Ureter (tissue), 1 donor: ENCODE measurements at regions not wholly inside any gene's neighbourhood (a gene's known extent, or its start where the extent isn't known, plus 50 kb on each side); places are given as distances from the start of the nearest gene placed in this dataset.

ENCODE experiments used
- DNase-seq: peaks from one replicate; pipeline ENCODE4 v3.0.0-alpha.2; 2020; ENCODE audit warnings: low spot score
- donor health status: DM: yes; HTN: yes; CAD: no.

- DNase-seq: no peak
These were observed 111.7 kb upstream of the RPS6KA3 start for GRCh38 chrX:20378233-20378920.

- DNase-seq: no peak
These were observed 108.3 kb upstream of the RPS6KA3 start for GRCh38 chrX:20374900-20375438.

GRCh38 chrX:20374450-20374849 lies 107.7 kb upstream of the RPS6KA3 start:
- no peak for DNase-seq

DNA sequence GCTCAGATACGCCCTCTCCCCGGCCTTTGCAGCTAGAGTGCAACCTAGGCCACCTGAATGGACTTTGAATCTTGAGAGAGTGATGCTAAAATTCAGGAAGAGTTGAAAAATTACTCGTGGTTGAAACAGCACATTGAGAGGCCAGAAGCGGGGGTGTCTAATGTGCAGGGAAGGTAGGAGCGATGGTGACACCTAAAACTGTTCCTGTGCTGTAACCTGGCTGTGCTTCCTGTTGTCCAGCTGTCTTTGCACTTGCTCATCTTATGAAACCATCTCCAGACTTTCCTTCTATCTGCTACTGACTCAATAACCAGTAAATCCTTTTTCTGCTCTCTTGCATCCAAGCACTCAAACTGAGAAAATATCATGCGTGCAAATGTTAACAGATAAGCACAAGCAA lies 106.4 kb upstream of the RPS6KA3 start:
- no peak for DNase-seq

GRCh38 chrX:20372533-20372932 lies 105.8 kb upstream of the RPS6KA3 start:
- no peak for DNase-seq

DNA sequence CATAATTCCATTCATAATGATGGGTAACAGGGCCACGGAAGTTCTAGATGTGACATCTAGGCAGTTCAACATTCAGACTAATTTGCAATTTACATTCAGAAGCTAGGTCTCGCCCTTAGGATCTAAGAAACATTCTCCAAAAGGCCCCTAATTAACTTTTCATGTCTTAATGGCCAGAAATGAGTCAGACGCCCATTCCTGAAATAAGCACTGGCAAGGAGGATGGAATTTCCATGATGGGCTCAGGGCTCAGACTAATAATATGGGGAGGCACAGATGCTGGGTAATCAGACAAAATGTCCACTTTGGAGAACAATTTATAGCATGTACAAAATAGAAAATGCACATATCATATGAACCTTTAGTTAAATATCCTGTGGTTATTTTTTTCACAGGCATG lies 102.8 kb upstream of the RPS6KA3 start:
- no peak for DNase-seq

DNA sequence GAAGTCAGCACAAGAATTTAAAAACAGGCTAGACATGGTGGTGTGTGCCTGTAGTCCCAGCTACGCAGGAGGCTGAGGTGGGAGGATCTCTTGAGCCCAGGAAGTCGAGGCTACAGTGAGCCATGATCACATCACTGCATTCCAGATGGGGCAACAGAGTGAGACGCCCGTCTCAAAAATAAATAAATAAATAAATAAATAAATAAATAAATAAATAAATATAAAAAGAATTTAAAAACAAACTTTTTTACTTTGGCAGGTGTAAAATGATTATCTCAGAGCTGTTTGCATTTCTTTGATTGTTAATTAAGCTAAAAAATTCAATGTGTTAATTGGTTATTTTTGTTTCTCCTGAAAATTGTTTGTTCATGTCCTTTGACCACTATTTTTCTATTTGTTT lies 97.5 kb upstream of the RPS6KA3 start:
- DNase-seq: no peak

DNA sequence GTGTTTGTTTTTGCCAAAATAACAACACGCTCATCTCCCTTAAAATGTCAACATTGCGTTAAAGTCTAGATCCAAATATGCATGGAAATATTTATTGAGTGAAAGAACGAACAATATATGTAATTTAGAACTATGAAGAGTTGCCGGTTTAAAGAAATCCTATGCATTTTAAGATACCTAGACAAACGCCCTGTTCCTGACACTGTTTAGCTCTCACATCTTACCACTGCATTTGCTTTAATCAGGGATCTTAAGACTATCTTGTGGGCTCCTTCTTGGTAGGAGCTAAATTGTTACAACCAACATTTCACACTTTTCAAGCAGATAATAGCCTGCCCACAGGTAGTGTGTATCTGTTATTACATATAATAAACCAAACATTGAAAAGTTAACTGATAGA lies 96.6 kb upstream of the RPS6KA3 start:
- no peak for DNase-seq

DNA sequence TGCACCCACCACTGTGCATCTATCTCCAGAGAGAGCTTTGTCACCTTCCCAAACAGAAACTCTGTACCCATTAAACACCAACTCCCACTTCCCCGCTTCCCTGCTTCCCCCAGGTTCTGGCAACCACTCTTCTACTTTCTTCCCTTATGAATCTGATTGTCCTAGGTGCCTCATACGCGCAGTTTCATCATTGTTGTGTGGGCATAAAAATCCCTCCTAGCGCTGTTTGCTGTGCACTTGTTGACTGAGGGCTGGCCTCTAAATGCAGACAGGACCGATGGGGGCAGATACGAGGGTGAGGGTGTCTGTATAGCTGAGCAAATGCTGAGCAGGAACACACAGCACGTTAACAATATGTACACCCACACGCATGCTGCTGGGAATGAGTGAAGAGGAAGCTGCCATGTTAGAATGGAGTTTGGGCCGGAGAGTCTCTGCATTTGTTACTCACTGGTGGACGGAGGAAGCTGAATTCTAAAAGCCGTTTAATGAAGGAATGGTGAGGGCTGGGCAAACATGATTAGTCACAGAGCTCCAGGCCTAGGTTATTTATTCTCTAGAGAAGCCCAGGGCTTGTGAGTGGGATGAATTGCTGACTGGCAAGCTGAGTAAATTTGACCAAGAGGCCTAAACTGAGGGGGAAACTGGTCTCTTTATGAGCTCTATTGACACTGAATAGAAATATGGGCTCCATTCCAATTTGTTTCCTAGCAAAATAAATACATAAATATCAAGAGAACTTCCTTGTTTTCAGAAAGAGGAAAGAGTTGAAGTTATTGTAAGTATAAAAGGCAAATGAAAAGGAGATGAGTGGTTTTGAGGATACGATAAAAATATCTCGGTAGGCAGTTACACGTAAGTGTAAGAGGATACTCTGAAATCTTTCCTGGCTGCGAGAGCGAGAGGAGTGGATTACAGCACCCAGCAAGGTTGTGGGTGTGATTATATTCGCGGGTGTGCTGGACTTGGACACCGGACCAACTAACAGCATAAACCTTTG lies 95.9 kb upstream of the RPS6KA3 start:
- DNase-seq: no peak

DNA sequence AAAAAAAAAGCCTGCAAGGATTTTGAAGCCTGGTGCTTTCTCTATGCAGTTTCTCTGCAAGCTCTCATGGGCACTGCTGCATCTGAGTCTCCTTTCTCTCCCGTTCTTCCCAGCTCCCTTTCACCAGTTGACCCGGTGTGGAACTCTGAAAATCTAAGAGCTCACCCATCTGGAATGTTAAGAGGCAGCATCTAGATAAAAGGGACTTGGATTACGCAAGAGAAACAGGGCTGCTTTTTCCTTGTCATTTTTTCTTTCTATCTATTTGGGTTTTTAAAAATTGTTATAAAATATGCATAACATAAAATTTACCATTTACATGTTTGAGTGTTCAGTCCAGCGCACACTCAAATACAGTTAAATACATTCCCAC lies 95.2 kb upstream of the RPS6KA3 start:
- no peak for DNase-seq

DNA sequence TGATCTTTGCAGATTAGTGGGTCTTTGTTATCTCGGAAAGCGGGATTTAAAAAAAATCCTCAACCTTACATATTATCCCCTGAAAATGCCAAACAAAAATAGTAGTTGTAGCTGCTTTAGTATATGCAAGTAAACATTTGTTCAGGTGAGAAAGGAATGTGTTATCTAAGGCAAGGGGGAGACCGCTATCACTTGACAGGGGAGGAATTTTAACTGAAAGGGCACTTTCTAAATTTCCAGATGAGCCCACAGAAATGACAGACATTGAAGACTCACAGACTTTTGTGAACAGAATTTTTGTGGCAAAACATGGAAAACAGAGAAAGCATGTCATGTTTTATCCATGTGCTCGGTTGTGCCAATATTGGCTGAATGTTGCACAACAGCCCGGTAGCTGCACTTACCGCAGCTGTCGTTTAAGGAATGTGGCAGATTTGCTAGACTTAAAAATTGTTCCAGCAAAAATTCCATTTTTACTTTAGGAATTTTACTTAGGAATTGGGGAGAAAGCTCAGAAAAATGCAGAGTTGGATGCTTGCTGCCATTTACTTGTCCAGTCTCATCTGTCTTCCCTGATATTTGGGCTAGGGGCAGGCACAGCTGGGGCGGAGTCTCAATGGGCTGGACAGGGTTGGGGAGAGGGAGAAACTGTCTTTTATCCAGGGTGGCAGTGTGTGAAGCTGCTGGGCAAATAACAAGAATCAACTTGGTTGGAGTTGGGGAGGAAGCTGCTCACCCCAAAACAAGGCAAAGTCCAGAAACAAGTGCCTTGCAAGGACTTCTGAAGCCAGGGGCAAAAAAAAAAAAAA lies 94.6 kb upstream of the RPS6KA3 start:
- no peak for DNase-seq

GRCh38 chrX:20355187-20355586 lies 88.5 kb upstream of the RPS6KA3 start:
- no peak for DNase-seq

DNA sequence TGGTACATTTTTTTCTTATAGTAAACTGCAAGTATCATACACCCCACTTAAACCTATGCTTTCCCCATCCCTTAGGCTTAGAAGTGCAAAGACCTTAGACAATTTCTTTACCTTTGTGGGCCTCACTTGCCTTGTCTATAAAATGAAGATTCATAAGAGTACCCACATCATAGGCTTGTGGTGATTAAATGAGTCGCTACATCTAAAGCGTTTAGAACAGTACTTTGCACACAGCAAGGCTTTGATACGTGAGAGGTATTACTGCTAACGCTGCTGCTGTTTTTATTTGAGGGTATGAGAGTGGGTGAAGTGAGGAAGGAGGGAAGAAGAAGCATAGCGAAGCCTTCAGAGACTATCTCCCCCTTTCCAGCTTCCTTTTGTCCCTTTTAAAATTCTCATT lies 87.8 kb upstream of the RPS6KA3 start:
- no peak for DNase-seq

DNA sequence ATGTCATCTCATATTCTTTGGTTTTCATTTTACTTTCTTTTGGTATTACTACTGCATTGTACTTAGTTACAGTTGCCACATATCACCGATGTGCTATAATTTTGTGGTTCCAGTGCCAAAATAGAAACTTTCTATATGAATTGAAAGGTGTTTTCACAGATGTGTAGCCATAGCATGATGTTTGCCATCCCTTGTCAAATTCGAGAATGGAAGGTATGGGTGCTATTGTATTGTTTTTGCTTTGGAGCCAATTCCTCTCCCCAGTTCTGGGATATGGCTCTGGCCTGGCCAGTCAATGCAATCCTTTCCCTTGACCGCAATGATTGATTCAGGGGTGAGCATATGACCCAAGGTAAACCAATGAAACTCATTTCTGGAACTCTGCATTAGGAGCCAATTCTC lies 86.2 kb upstream of the RPS6KA3 start:
- DNase-seq: no peak

DNA sequence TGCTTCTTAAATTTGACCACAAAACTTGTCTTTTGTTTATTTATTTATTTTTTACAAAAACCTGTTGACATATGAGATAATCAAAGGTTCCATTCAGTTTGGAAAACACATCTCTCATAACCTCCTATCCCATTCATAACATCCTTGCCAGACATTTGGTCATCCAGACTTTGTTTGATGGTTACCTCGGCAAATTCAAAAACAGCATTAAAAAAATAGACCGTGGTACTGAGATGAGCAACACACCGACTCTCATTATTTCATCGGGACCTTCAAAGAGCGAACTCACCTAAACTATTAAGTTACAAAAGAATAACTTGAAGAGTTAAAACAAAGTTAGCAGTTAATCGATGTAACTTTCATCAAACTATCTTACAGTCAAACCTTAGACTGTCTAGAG lies 85.8 kb upstream of the RPS6KA3 start:
- no peak for DNase-seq

GRCh38 chrX:20350596-20350995 lies 83.9 kb upstream of the RPS6KA3 start:
- DNase-seq: no peak

- DNase-seq: no peak
These were observed 81.4 kb upstream of the RPS6KA3 start for GRCh38 chrX:20348139-20348538.

GRCh38 chrX:20347481-20347880 lies 80.8 kb upstream of the RPS6KA3 start:
- no peak for DNase-seq

- no peak for DNase-seq
These were observed 67.0 kb upstream of the RPS6KA3 start for GRCh38 chrX:20333672-20334071.

DNA sequence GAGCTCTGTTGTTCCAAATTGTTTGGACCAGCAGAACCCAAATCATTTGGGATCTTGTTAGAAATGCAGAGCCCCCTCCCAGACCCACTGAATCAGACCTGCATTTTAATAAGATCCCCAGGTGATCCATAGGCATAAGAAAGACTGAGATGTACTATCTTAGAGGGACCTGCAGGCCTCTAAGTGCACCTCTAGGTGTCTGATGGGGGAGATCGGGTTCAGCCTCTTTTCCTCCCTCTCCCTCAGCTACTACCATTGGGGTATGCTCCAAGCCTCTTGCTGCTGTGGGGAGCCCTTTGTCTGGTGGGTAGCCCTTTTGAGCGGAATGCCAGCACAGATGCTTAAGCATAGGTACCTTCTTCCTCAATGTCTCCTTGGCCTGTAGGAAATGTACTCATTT lies 63.8 kb upstream of the RPS6KA3 start:
- no peak for DNase-seq

DNA sequence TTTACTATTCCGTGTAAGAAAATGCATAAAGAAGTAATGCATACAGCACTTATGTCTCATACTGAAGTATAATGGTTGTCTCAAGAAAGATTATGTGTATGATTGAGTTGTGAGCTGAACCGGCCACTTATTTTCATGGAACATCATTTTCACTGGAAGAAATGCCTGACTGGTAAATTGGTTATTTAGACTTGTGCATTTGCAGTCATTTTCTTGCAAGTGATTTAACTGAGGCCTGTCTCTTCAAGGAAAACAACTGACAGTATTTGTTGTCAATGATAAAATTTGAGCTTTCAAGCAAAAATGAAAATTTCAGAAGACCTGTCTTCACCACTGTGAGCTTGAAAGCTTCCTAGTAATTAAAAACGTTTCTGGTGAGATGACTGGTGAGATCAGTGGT lies 62.7 kb upstream of the RPS6KA3 start:
- no peak for DNase-seq

DNA sequence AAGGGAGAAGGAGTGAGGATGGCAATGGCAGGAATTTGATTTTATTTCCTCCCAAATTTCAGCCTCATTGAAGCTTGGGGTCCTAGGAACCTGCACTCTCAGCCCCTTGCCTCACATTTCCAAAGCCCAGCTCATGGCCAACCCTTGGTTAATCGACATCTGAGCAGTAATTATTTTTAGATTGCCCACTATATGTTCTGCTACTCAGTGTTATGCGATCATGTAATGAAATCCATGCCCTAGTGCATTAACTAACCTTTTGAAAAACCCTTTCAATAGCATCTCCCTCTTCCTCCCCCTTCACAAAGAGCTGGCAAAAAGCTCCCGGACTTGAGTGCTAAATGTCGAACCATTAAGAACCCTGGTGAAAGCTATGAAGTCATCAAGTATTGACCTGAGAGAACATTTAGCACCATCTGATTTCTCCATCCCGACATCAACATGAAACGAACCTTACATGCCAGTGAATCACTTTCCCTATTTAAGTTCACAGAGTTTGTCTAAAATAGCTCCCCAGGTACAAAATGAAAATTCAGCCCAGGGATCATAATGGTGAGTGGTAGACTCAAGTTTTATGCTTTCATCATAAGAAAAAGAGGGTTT lies 59.2 kb upstream of the RPS6KA3 start:
- no peak for DNase-seq
